Vagina (tissue), 2 donors: ENCODE measurements at regions not wholly inside any gene's neighbourhood (a gene's known extent, or its start where the extent isn't known, plus 50 kb on each side); places are given as distances from the start of the nearest gene placed in this dataset.
A peak's percentile ranks its signal among the peaks of the same experiment; 100 is the strongest.

Experiments
- DNase-seq, 2 donors: peaks; one replicate each; pipeline ENCODE4 v3.0.0-alpha.2; 2017; ENCODE audit errors: extremely low spot score in 2 of 2
- H3K27ac ChIP-seq: fragments of 200-600 bp; sonication (generic); one replicate; pipeline ENCODE4 v1.5.1; 2019
- H3K27me3 ChIP-seq: fragments of 200-600 bp; sonication (generic); one replicate; pipeline ENCODE4 v1.5.1; 2019
- H3K36me3 ChIP-seq, 2 donors: fragments of 200-600 bp; sonication (generic); one replicate each; pipeline ENCODE4 v1.5.1; 2017 to 2019
- H3K4me1 ChIP-seq: fragments of 200-600 bp; sonication (generic); one replicate; pipeline ENCODE4 v1.5.1; 2019
- H3K4me3 ChIP-seq, 2 donors: fragments of 200-600 bp; sonication (generic); 1 replicate in 1 of 2; 2 replicates in 1 of 2; pipeline ENCODE4 v1.5.1; 2016 to 2019
- H3K9me3 ChIP-seq: fragments of 200-600 bp; sonication (generic); one replicate; pipeline ENCODE4 v1.5.1; 2019
- CTCF ChIP-seq, 3 experiments: fragments of 450-650 bp in 2 of 3; fragments of 200-600 bp in 1 of 3; sonication (generic) in 1 of 3; IDR thresholded peaks; one replicate each; pipeline ENCODE4 v1.5.1; 2017 to 2019; ENCODE audit warnings: antibody characterized with exemption in 3 of 3, mild to moderate bottlenecking in 2 of 3, moderate library complexity in 2 of 3
- POLR2A ChIP-seq, 2 donors: fragments of 450-650 bp; IDR thresholded peaks; one replicate each; pipeline ENCODE4 v1.6.1; 2017; ENCODE audit warnings: antibody characterized with exemption in 2 of 2, mild to moderate bottlenecking in 2 of 2, moderate library complexity in 2 of 2
- POLR2AphosphoS5 ChIP-seq, 2 donors: sonication (generic); formaldehyde crosslinking; IDR thresholded peaks; one replicate each; pipeline ENCODE4 v1.9.0; 2017; ENCODE audit warnings: antibody characterized with exemption in 2 of 2, mild to moderate bottlenecking in 2 of 2, low read depth in 1 of 2; ENCODE audit not compliant: insufficient read depth in 1 of 2
- intact Hi-C: fragments of 100-400 bp; cut with DNase I; formaldehyde crosslinking; loops from one replicate; pipeline ENCODE4 v1.15.1; 2023

GRCh38 chr12:124677552-124678356 is 110.3 kb upstream of the NCOR2 start:
- no peak for TF ChIP-seq CTCF (IDR thresholded peaks at IDR 0.05)
- TF ChIP-seq POLR2A (IDR thresholded peaks at IDR 0.05) = no peak
- no peak for TF ChIP-seq POLR2AphosphoS5 (IDR thresholded peaks at IDR 0.05; ENCODE audit: insufficient read depth in 1 of 2, low read depth in 1 of 2)
- no peak for DNase-seq
- H3K27me3 ChIP-seq = no peaks in the 10 kb centered on the region
- H3K4me3 ChIP-seq = no peak overlapping the region
- intact Hi-C loops = loop anchor here (10.0 kb wide), 1 partner anchor 87 kb away; no protein-coding TSS in a partner anchor
- H3K27ac ChIP-seq = no peak overlapping the region
- H3K4me1 ChIP-seq = peaks cover 57% of the 10 kb centered on the region
- H3K36me3 ChIP-seq = no peaks in the 10 kb centered on the region
- no peaks in the 10 kb centered on the region for H3K9me3 ChIP-seq

DNA sequence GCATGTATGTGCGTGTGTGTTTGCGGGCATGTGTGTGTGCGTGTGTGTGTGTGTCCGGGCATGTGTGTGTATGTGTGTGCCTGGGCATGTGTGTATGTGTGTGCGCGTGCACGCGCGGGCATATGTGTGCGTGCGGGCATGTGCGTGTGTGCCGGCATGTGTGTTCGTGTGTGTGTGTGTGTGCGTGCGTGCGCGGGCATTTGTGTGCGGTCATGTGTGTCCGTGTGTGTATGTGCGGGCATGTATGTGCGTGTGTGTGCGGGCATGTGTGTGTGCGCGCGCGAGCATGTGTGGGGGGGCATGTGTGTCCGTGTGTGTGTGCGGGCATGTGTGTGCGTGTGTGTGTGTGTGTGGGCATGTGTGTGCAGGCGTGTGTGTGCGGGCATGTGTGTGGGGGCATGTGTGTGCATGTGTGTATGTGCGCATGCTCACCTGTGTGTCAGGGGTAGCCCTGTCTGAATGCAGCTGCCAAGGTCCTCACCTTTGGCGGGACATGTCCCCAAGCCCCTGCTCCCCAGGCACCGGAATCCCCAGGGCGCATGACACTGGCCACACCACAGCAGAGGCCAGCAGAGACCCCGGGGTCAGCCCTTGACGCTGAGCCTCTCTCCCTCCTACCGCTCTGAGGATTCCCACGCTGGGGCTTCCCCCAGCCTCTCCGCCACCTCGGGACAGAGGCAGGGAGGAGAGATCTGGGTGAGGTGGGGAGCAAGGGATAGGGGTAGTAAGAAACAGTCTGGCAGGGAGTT is 109.5 kb upstream of the NCOR2 start:
- Histone ChIP-seq H3K27ac (peak overlapping the region; percentile 45), H3K27me3 (no peaks in the 10 kb centered on the region), H3K9me3 (no peaks in the 10 kb centered on the region), H3K4me1 (peaks cover 51% of the 10 kb centered on the region), H3K36me3 (no peaks in the 10 kb centered on the region), H3K4me3 (no peak overlapping the region)
- TF ChIP-seq POLR2AphosphoS5 (IDR thresholded peaks at IDR 0.05; ENCODE audit: insufficient read depth in 1 of 2, low read depth in 1 of 2) = no peak
- no peak for TF ChIP-seq POLR2A (IDR thresholded peaks at IDR 0.05)
- no peak for TF ChIP-seq CTCF (IDR thresholded peaks at IDR 0.05)
- DNase-seq = no peak
- intact Hi-C loops = loop anchor here (10.0 kb wide), 1 partner anchor 88 kb away; no protein-coding TSS in a partner anchor

DNA sequence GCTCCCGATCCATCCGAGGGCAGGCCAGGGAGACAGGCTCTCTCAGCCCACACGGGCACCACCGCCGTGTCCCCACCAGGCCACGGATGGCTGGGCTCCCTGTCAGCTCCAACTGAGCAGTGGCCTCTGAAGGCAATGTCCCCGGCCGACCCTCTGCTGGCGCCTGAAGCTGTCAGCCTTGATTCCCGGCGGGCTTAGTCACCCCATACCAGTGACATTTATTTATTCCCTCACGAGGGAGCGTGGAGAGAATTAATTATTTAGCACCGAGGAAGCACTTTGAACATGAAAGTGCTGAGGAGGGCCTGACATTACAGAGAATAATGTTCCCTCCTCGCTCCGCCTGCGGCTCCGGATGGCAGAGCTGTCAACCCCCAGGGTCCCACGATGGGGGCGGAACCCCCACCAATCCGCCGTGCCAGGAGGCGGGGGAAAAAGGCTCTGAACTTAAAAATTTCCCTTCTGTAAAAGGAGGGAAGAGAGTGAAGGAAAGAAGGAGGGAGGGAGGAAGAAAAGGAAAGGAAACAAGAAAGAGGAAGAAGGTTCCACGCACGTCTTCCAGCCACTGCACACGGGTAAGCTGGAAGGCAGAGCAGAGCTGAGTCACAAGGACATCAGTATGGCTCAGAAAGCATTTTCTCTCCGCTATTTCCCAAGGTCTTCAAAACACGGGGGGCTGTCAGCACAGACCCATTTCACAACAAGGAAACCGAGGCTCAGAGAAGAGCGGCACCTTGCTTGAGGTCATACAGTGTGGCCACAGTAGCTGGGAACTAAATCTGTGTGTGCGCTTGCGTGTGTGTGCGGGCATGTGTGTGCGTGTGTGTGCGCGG is 108.7 kb upstream of the NCOR2 start:
- H3K27ac ChIP-seq = peak overlapping the region; percentile 45
- peak overlapping the region in 1 of 2 donors; percentile 2 for H3K4me3 ChIP-seq
- H3K9me3 ChIP-seq = no peaks in the 10 kb centered on the region
- no peaks in the 10 kb centered on the region for H3K36me3 ChIP-seq
- TF ChIP-seq POLR2A (IDR thresholded peaks at IDR 0.05) (no peak), POLR2AphosphoS5 (IDR thresholded peaks at IDR 0.05; ENCODE audit: insufficient read depth in 1 of 2, low read depth in 1 of 2) (no peak), CTCF (IDR thresholded peaks at IDR 0.05) (no peak)
- no peak for DNase-seq
- no peaks in the 10 kb centered on the region for H3K27me3 ChIP-seq
- intact Hi-C loops = loop anchor here (10.0 kb wide), 1 partner anchor 89 kb away; no protein-coding TSS in a partner anchor
- peaks cover 43% of the 10 kb centered on the region for H3K4me1 ChIP-seq

DNA sequence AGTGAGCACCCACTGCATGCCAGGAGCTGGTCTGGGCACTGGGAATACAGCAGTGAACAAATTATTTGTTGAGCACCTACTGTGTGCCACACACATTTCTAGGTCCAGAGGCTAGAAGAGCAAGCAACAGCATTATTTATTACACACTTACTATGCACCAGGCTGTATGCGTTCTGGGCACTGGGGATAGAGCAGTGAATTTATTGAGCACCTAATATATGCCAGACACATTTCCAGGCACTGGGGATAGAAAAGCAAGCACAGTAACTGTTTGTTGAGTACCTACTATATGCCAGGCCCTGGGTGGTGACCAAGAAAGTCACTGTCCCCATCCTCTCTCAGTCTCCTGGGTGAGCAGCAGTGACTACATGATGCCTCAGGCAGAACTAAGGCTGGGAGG is 107.5 kb upstream of the NCOR2 start:
- no peak overlapping the region for H3K4me3 ChIP-seq
- H3K27me3 ChIP-seq = no peaks in the 10 kb centered on the region
- no peaks in the 10 kb centered on the region for H3K36me3 ChIP-seq
- no peaks in the 10 kb centered on the region for H3K9me3 ChIP-seq
- intact Hi-C loops = loop anchor here (10.0 kb wide), 1 partner anchor 90 kb away; no protein-coding TSS in a partner anchor
- TF ChIP-seq POLR2A (IDR thresholded peaks at IDR 0.05) (no peak), CTCF (IDR thresholded peaks at IDR 0.05) (no peak), POLR2AphosphoS5 (IDR thresholded peaks at IDR 0.05; ENCODE audit: insufficient read depth in 1 of 2, low read depth in 1 of 2) (no peak)
- peaks cover 31% of the 10 kb centered on the region for H3K4me1 ChIP-seq
- no peak for DNase-seq
- H3K27ac ChIP-seq = no peak overlapping the region
